ENCODE measurements at regions not wholly inside any gene's neighbourhood (a gene's known extent, or its start where the extent isn't known, plus 50 kb on each side); places are given as distances from the start of the nearest gene placed in this dataset.

DNA sequence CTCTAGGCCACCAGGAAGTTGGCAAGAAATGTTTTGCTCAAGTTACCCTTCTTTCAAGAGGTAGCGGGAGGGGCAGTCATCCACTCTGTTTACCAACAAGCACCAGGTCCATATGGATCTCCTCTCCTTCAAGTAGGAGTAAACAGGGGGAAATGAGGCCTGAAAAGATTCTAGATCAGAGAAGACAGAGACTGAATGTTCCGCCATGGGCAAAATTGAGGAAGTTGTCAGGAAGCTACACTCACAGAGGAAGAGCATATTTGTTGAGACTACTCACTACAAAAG lies 81.6 kb downstream of the KLF15 start:
- no peak for DNase-seq (ENCODE audit: low spot score)
- TF ChIP-seq CTCF (IDR thresholded peaks at IDR 0.05; ENCODE audit: borderline replicate concordance, control extremely low read depth, extremely low read depth, insufficient read depth, missing control alignments) = no peak
- in situ Hi-C loops (cut with MboI; ENCODE audit: low sequenced_read_pairs, unreplicated experiment) = no loop called here

DNA sequence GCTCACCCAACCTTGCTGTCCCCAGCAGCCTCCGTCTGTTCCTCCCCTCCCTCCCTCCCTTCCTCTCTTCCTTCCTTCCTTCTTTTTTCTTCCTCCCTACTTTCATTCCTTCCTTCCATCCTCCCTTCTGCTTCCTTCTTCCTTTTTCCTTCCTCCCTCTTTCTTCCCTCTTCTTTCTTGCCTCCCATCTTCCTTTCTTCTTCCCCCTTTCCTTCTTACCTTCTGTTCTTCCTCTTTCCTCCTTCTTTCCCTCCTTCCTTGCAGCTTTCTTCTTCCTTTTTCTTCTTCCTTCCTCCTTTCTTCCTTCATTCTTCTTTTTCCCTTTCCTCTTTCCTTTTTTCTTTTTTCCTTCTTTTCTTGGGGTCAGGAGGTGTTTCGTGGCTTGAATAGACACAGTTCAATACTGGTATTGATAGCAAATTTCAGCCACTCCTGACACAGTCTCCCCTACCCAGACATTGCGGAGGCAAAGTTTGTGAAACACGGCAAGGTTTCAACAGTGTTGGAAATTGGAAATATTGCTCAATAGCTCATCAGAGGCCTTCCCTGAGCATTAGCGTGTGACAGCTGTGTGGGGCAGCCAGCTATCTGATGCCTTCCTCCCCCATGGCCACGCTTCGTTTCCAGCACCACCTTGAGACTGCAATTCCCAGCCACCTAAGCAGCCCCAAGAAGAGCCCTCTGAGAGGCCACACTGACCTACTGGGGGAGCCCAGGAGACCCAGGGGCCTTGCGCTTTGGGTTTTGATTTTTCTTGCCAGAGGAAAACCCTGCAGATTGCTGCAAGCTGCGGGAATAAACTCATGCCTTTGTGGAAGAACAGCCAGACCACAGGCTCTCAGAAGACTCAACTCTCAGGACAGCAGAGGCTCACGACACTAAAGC lies 82.2 kb downstream of the KLF15 start:
- no peak for DNase-seq (ENCODE audit: low spot score)
- no peak for TF ChIP-seq CTCF (IDR thresholded peaks at IDR 0.05; ENCODE audit: borderline replicate concordance, control extremely low read depth, extremely low read depth, insufficient read depth, missing control alignments)
- in situ Hi-C loops (cut with MboI; ENCODE audit: low sequenced_read_pairs, unreplicated experiment) = no loop called here

- TF ChIP-seq CTCF (IDR thresholded peaks at IDR 0.05; ENCODE audit: borderline replicate concordance, control extremely low read depth, extremely low read depth, insufficient read depth, missing control alignments) = no peak
- in situ Hi-C loops (cut with MboI; ENCODE audit: low sequenced_read_pairs, unreplicated experiment) = no loop called here
- no peak for DNase-seq (ENCODE audit: low spot score)
Observed at GRCh38 chr3:126270145-126270811, 86.9 kb downstream of the KLF15 start.

- no peak for TF ChIP-seq CTCF (IDR thresholded peaks at IDR 0.05; ENCODE audit: borderline replicate concordance, control extremely low read depth, extremely low read depth, insufficient read depth, missing control alignments)
- no peak for DNase-seq (ENCODE audit: low spot score)
- in situ Hi-C loops (cut with MboI; ENCODE audit: low sequenced_read_pairs, unreplicated experiment) = no loop called here
Observed at GRCh38 chr3:126269354-126269753, 87.9 kb downstream of the KLF15 start.

GRCh38 chr3:126268866-126269265 lies 88.3 kb downstream of the KLF15 start:
- in situ Hi-C loops (cut with MboI; ENCODE audit: low sequenced_read_pairs, unreplicated experiment) = no loop called here
- no peak for TF ChIP-seq CTCF (IDR thresholded peaks at IDR 0.05; ENCODE audit: borderline replicate concordance, control extremely low read depth, extremely low read depth, insufficient read depth, missing control alignments)
- DNase-seq (ENCODE audit: low spot score) = no peak

GRCh38 chr3:126267976-126268615 lies 87.7 kb upstream of the ALDH1L1 start:
- in situ Hi-C loops (cut with MboI; ENCODE audit: low sequenced_read_pairs, unreplicated experiment) = no loop called here
- no peak for DNase-seq (ENCODE audit: low spot score)
- TF ChIP-seq CTCF (IDR thresholded peaks at IDR 0.05; ENCODE audit: borderline replicate concordance, control extremely low read depth, extremely low read depth, insufficient read depth, missing control alignments) = no peak

Measured in GM13976 (cell line).